ENCODE measurements at regions not wholly inside any gene's neighbourhood (a gene's known extent, or its start where the extent isn't known, plus 50 kb on each side); places are given as distances from the start of the nearest gene placed in this dataset.

DNA sequence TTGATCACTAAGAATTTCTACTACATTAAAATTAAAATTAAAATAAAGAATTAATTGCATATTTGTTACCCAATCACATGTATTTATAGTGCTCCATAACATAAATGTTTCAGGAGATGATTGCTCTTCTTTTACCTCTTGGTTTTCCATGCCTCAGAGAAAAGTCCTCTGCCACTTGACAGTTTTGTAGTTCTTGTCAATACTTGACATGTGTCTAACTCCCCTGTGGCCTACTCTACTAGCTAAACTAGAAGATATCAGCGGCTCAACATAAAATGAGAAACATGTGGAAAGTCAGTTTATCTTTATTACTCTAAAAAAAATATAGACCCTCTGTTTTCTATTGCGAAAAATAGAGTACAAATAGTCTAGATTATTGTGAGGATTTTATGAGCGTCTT, 650.6 kb upstream of the NUDT12 start:
- ChIA-PET POLR2A (no interaction called here), RAD21 (ENCODE audit: low non-redundant PET in 1 of 2, low total read pairs in 2 of 2, uncharacterized antibody in 2 of 2, unreplicated experiment in 2 of 2) (no interaction called here), CTCF (no interaction called here)
- no peaks in the 10 kb centered on the region for H3K27me3 ChIP-seq (ENCODE audit: insufficient read depth, low read length)
- H3K79me2 ChIP-seq (ENCODE audit: insufficient read depth, low read length), result no peaks in the 10 kb centered on the region
- no TSS peak for BruUV-seq (replicated peaks)
- no peak overlapping the region for H2AFZ ChIP-seq (ENCODE audit: low read depth, low read length, poor library complexity, severe bottlenecking)
- H3K27ac ChIP-seq (ENCODE audit: low read depth, low read length), result no peak overlapping the region
- DNase-seq (ENCODE audit: low read depth, low spot score) (no peak), ATAC-seq (no peak)
- H3K9me2 ChIP-seq (ENCODE audit: insufficient read depth), result no peaks in the 10 kb centered on the region
- no peak overlapping the region for H3K9ac ChIP-seq (ENCODE audit: low read length)
- H3K36me3 ChIP-seq (ENCODE audit: control insufficient read depth in 1 of 2, insufficient read depth in 2 of 2, low read length in 2 of 2), result no peaks in the 10 kb centered on the region
- no peak overlapping the region for H3K4me3 ChIP-seq (replicated peaks in 1 of 2; ENCODE audit: low read depth in 1 of 2, low read length in 2 of 2)
- intact Hi-C loops (cut with micrococcal nuclease), result no loop called here
- no peak overlapping the region for H3K4me2 ChIP-seq (ENCODE audit: low read length)
- no peaks in the 10 kb centered on the region for H4K20me1 ChIP-seq (ENCODE audit: insufficient read depth)
- no peaks in the 10 kb centered on the region for H3K9me3 ChIP-seq (ENCODE audit: control insufficient read depth in 1 of 2, insufficient read depth in 1 of 2, low read depth in 1 of 2, low read length in 2 of 2)
- no peaks in the 10 kb centered on the region for H3K4me1 ChIP-seq (ENCODE audit: control insufficient read depth in 1 of 2, insufficient read depth in 2 of 2, low read length in 2 of 2)
- no peak for TF ChIP-seq SP1 (IDR thresholded peaks at IDR 0.05; ENCODE audit: low read depth)
- no peak for TF ChIP-seq TCF7L2 (IDR thresholded peaks at IDR 0.05; ENCODE audit: borderline replicate concordance, extremely low read depth, insufficient read depth, insufficient read length)
- TF ChIP-seq, protein P1, sequence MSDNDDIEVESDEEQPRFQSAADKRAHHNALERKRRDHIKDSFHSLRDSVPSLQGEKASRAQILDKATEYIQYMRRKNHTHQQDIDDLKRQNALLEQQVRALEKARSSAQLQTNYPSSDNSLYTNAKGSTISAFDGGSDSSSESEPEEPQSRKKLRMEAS (IDR thresholded peaks at IDR 0.05), result no peak
- TF ChIP-seq, protein P2, sequence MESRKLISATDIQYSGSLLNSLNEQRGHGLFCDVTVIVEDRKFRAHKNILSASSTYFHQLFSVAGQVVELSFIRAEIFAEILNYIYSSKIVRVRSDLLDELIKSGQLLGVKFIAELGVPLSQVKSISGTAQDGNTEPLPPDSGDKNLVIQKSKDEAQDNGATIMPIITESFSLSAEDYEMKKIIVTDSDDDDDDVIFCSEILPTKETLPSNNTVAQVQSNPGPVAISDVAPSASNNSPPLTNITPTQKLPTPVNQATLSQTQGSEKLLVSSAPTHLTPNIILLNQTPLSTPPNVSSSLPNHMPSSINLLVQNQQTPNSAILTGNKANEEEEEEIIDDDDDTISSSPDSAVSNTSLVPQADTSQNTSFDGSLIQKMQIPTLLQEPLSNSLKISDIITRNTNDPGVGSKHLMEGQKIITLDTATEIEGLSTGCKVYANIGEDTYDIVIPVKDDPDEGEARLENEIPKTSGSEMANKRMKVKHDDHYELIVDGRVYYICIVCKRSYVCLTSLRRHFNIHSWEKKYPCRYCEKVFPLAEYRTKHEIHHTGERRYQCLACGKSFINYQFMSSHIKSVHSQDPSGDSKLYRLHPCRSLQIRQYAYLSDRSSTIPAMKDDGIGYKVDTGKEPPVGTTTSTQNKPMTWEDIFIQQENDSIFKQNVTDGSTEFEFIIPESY (IDR thresholded peaks at IDR 0.05; ENCODE audit: extremely low read depth, insufficient replicate concordance, low read length), result no peak
- no peak for TF ChIP-seq ZFX (IDR thresholded peaks at IDR 0.05)
- TF ChIP-seq, protein P3, sequence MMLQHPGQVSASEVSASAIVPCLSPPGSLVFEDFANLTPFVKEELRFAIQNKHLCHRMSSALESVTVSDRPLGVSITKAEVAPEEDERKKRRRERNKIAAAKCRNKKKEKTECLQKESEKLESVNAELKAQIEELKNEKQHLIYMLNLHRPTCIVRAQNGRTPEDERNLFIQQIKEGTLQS (IDR thresholded peaks at IDR 0.05), result no peak
- TF ChIP-seq YY1 (IDR thresholded peaks at IDR 0.05; ENCODE audit: extremely low read depth, insufficient replicate concordance, low read depth, low read length), result no peak
- TF ChIP-seq CEBPB (IDR thresholded peaks at IDR 0.05; ENCODE audit: low read depth), result no peak
- no peak for TF ChIP-seq CBX3 (IDR thresholded peaks at IDR 0.05; ENCODE audit: low read depth)
- TF ChIP-seq, protein P4, sequence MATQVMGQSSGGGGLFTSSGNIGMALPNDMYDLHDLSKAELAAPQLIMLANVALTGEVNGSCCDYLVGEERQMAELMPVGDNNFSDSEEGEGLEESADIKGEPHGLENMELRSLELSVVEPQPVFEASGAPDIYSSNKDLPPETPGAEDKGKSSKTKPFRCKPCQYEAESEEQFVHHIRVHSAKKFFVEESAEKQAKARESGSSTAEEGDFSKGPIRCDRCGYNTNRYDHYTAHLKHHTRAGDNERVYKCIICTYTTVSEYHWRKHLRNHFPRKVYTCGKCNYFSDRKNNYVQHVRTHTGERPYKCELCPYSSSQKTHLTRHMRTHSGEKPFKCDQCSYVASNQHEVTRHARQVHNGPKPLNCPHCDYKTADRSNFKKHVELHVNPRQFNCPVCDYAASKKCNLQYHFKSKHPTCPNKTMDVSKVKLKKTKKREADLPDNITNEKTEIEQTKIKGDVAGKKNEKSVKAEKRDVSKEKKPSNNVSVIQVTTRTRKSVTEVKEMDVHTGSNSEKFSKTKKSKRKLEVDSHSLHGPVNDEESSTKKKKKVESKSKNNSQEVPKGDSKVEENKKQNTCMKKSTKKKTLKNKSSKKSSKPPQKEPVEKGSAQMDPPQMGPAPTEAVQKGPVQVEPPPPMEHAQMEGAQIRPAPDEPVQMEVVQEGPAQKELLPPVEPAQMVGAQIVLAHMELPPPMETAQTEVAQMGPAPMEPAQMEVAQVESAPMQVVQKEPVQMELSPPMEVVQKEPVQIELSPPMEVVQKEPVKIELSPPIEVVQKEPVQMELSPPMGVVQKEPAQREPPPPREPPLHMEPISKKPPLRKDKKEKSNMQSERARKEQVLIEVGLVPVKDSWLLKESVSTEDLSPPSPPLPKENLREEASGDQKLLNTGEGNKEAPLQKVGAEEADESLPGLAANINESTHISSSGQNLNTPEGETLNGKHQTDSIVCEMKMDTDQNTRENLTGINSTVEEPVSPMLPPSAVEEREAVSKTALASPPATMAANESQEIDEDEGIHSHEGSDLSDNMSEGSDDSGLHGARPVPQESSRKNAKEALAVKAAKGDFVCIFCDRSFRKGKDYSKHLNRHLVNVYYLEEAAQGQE (IDR thresholded peaks at IDR 0.05; ENCODE audit: low read depth), result no peak
- TF ChIP-seq ELF1 (IDR thresholded peaks at IDR 0.05; ENCODE audit: borderline replicate concordance, low read depth), result no peak
- TF ChIP-seq FOSL1 (IDR thresholded peaks at IDR 0.05; ENCODE audit: low read depth), result no peak
- no peak for TF ChIP-seq EZH2 (IDR thresholded peaks at IDR 0.05)
- TF ChIP-seq, protein P5, sequence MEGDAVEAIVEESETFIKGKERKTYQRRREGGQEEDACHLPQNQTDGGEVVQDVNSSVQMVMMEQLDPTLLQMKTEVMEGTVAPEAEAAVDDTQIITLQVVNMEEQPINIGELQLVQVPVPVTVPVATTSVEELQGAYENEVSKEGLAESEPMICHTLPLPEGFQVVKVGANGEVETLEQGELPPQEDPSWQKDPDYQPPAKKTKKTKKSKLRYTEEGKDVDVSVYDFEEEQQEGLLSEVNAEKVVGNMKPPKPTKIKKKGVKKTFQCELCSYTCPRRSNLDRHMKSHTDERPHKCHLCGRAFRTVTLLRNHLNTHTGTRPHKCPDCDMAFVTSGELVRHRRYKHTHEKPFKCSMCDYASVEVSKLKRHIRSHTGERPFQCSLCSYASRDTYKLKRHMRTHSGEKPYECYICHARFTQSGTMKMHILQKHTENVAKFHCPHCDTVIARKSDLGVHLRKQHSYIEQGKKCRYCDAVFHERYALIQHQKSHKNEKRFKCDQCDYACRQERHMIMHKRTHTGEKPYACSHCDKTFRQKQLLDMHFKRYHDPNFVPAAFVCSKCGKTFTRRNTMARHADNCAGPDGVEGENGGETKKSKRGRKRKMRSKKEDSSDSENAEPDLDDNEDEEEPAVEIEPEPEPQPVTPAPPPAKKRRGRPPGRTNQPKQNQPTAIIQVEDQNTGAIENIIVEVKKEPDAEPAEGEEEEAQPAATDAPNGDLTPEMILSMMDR (IDR thresholded peaks at IDR 0.05 in 2 of 3, conservative IDR thresholded peaks at IDR 0.05 in 1 of 3; ENCODE audit: borderline replicate concordance in 1 of 3, insufficient read depth in 1 of 3, low read depth in 2 of 3, low read length in 2 of 3), result no peak
- no peak for TF ChIP-seq ZNF274 (IDR thresholded peaks at IDR 0.05; ENCODE audit: low read depth, low read length)
- TF ChIP-seq EGR1 (IDR thresholded peaks at IDR 0.05; ENCODE audit: low read depth), result no peak
- TF ChIP-seq SIN3A (IDR thresholded peaks at IDR 0.05; ENCODE audit: low read depth), result no peak
- no peak for TF ChIP-seq RAD21 (IDR thresholded peaks at IDR 0.05; ENCODE audit: low read depth)

All from HCT116 (cell line).